ENCODE measurements at regions not wholly inside any gene's neighbourhood (a gene's known extent, or its start where the extent isn't known, plus 50 kb on each side); places are given as distances from the start of the nearest gene placed in this dataset.

- no peak for DNase-seq (ENCODE audit: low read depth)
Measured at GRCh38 chr16:54627616-54628015, 303.0 kb upstream of the IRX5 start.

DNA sequence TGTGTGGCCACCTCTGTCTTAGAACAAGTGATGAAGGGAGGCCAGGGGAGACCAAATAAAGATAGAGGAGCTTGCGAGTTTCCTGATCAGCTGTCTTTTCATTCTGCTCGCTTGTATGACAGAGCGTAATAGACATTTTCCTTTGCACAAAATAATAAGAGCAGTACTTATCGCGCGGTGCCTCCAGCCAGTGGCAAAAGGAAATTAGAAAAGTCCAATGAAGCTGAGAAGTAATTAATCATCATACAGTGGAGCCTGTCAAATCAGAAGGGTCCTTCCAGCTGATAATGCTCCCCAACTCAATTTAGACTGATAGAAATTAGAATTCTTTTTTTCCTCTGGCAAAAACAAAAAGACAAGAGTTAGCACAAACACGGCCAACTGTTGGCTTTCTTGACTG, 307.0 kb upstream of the IRX5 start:
- no peak for DNase-seq (ENCODE audit: low read depth)

GRCh38 chr16:54620197-54620596, 310.5 kb upstream of the IRX5 start:
- no peak for DNase-seq (ENCODE audit: low read depth)

DNA sequence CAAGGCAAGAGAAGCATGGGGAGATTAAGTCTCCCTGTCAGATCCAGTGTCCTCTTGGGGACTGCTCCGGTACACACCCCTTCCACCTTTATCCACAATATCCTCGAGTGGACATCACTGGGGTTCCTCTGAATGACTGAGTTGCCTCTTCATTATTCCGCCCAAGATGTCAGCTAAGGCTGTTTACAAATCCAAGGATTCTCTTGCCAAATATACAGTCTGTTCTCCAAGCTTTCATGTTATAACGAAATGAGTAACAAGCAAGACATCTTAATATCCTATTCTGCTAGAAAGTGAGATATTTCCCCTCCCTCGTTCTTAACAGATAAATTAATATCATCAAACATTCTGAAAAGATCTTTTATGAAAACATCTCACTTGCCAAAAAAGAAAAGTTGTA, 314.1 kb upstream of the IRX5 start:
- no peak for DNase-seq (ENCODE audit: low read depth)

DNA sequence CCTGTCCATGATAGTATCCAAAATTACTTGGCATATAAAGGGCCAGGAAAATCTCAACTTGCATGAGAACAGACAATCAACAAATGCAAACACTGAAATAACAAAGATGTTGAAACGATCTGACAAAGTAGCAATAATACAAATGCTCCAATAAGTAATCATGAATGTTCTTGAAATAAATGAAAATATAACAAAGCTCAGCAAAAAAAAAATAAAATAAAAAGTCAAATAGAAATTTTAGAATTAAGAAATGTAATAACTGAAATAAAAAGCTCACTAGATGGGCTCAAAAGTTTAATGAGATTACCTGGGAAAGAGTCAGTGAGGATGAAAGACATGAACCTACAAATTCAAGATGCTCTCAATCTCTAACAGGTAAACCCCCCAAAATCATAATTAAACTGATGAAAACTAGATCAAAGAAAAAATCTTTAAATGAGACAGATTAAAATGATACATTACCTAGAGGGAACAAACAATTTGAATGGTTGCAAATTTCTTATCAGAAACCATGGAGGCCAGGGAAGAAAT, 319.0 kb upstream of the IRX3 start:
- DNase-seq (ENCODE audit: low read depth), result no peak

DNA sequence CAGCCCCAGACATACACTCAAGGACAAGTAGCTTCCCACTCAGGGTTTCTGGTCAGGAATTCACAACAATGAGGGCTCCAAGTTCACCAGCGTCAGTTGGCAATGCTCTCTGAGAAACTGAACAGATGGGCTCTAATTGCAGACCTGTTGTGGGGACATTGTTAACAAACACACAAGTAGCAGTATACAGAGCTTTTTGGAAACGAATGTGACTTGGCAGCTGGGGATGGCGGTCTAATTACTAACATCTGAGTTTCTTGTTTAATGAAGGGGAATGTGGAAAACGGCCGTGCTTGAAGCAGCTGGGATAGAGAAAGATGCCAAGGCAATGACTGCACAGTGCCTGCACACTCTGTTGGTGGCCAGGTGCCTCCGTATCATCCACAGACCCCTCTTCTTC, 316.1 kb upstream of the IRX3 start:
- DNase-seq (ENCODE audit: low read depth), result no peak

- DNase-seq (ENCODE audit: low read depth), result no peak
Measured at GRCh38 chr16:54597222-54597621, 310.6 kb upstream of the IRX3 start.

DNA sequence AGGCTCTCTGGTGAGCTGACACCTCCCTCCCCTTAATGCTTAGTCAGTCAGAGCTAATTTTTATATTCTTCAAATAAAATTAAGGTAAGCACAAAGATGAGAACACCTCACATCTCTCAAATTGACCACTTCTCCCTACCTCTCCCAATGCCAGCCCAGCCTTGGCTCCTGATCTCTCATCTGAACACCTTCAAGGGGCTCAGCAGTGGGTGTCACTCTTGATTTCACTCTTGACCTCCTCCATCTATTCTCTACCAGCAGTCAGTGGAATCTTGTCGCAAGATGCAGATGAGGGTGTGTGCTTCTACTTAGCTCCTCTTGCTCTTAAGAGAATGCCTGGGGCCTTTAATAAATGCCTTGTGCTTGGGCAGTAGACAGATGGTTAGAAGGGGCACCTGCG, 309.0 kb upstream of the IRX3 start:
- no peak for DNase-seq (ENCODE audit: low read depth)

DNA sequence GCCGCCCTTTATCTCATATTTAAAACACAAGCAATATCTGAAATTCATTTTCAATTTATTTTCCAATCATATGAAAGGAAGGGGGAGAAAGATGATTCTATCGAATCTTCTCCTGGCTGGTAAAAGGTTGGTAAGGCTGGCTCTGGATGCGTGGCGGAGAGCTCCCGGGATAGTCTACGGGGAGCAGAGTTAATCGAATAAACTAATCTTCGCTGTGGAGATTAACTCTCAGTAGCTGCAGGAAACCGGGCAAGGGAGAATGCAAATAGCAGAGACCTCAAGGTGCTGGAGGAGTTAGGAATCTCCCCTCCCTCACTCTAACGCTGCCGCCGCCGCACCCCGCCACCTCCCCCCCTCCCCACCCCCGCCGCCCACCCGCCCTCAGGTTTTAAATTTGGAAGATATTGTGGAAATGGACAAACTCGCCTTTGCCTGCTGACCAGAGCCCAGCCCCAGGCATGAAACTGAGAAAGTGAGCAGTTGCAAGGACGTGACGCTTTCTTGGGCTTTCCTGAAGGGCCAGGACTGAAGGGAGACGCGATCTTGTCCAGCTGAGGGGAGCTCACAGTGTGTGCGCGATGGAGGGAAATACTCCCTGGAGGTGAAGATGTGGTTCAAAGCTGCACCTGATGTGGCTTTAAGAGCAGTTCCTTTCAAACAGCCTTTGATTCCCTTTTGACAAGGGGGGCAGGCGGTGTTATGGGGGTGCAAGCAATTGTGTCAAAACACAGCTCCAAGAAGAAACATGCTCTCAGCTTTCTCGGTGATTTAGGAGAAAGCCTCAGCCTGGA, 308.2 kb upstream of the IRX3 start:
- DNase-seq (ENCODE audit: low read depth), result no peak

- DNase-seq (ENCODE audit: low read depth), result no peak
Measured at GRCh38 chr16:54591816-54592246, 305.2 kb upstream of the IRX3 start.

- DNase-seq (ENCODE audit: low read depth), result no peak
Measured at GRCh38 chr16:54590836-54591235, 304.2 kb upstream of the IRX3 start.

DNA sequence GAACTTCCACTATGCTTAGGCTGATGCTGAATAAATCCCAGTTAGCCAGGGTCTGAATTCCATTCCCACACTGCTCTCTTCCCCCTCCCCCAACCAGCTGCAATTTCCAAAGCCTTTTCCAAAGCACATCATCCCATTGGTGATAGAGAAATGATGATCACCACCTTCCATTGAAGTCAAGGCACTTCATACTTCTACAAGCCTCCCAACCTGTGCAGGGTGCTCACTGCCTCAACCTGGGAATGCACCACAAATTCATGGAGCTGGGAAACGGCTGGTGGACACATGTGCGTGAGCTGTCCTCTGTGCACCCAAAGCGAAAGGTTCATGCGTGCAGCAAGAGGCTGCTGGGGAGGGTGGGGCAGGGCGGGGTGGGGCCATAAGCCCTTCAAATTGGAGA, 302.7 kb upstream of the IRX3 start:
- no peak for DNase-seq (ENCODE audit: low read depth)

GRCh38 chr16:54588026-54588425, 301.4 kb upstream of the IRX3 start:
- no peak for DNase-seq (ENCODE audit: low read depth)

DNA sequence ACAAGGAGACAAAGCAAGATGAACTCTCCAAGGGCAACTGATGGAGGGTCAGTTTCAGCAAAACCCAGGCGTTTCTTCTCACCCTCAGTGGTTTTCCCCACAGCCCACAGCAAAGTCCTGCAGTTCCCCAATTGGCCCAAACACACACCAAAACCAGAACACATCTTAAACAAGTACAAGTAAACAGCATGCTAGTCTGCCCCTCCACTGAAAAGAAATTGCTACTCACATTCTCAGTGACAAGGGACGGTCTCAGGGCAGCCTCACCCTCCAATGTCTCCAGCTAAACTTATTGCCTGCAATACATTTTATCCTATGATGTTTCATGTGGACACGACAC, 300.6 kb upstream of the IRX3 start:
- DNase-seq (ENCODE audit: low read depth), result no peak

DNA sequence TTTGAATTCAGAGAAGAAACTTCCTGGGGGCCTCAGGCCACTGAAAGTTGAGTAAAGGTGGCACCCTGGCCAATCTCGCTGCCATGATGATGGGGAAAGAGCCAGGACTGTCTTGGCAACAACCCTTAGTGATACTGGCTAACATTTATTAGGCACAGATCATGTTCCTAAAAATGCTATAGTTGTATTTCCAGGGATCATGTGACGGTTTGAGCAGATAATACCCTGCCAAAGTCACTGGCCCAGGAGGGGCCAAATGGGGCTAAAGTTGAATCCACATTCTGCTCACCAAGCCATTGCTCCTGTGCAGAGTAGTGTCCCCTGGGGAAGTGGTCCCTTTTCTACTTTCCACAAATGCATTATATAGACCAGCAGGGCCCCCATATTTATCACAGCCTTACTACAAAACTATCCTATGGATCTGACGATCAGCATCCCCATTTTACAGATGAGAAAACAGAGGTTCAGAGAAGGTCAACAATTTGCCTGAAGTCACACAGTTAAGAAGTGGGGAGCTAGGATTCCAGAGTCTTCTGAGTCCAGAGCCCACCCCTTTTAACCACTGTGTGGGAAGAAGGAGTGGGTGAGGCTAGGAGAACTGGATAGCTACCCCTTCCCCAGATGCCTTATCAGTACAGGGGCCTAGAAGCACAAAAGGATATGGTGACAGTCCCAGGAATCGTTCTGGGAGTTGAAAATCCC, 300.0 kb upstream of the IRX3 start:
- no peak for DNase-seq (ENCODE audit: low read depth)

DNA sequence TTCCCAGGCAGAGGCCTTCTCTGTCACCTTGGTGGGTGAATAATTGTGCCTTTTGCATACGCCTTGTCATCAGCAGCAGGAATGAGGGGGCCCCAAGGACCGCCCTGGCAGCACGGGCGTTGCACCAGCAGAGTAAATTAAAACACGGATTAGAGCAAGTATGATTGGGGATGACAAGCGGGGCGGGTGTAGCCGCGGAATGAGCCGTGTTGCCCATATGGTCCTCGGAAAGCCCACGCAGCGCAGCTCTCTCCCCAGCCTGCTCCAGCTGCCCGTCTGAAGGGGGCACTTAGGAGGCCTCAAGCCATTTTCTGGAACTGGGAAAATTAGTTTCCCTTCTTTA, 299.4 kb upstream of the IRX3 start:
- DNase-seq (ENCODE audit: low read depth), result no peak

GRCh38 chr16:54585094-54585997, 298.8 kb upstream of the IRX3 start:
- DNase-seq (ENCODE audit: low read depth), result no peak

GRCh38 chr16:54584121-54584520, 297.5 kb upstream of the IRX3 start:
- DNase-seq (ENCODE audit: low read depth), result no peak

GRCh38 chr16:54582631-54583250, 296.2 kb upstream of the IRX3 start:
- DNase-seq (ENCODE audit: low read depth), result no peak

- no peak for DNase-seq (ENCODE audit: low read depth)
Measured at GRCh38 chr16:54579106-54579728, 292.6 kb upstream of the IRX3 start.

- DNase-seq (ENCODE audit: low read depth), result no peak
Measured at GRCh38 chr16:54577651-54578128, 291.1 kb upstream of the IRX3 start.

GRCh38 chr16:54576785-54577184, 290.2 kb upstream of the IRX3 start:
- no peak for DNase-seq (ENCODE audit: low read depth)
